Liver (tissue), 3 donors: ENCODE measurements at regions not wholly inside any gene's neighbourhood (a gene's known extent, or its start where the extent isn't known, plus 50 kb on each side); places are given as distances from the start of the nearest gene placed in this dataset.

Experiments used
- GABPA ChIP-seq, 2 donors: IDR thresholded peaks in 1 of 2; conservative IDR thresholded peaks in 1 of 2; 2 replicates each; pipeline ENCODE4 v1.6.1; 2016; ENCODE audit warnings: antibody characterized with exemption in 2 of 2, mild to moderate bottlenecking in 1 of 2, moderate library complexity in 1 of 2
- RAD21 ChIP-seq, 2 donors: IDR thresholded peaks; 2 replicates each; pipeline ENCODE4 v1.6.1; 2016; ENCODE audit warnings: antibody characterized with exemption in 2 of 2, mild to moderate bottlenecking in 2 of 2
- TAF1 ChIP-seq: conservative IDR thresholded peaks from 2 replicates; pipeline ENCODE4 v1.6.1; 2016; ENCODE audit warnings: antibody characterized with exemption, mild to moderate bottlenecking
- TF ChIP-seq, protein P1 (sequence below): fragments of 150-350 bp; IDR thresholded peaks from 2 replicates; pipeline ENCODE4 v1.5.1; 2017; ENCODE audit warnings: improper control_type of control experiment, low read depth, low read length; ENCODE audit not compliant: missing input control
- TF ChIP-seq, protein P2 (sequence below): IDR thresholded peaks from 2 replicates; pipeline ENCODE4 v1.6.1; 2016; ENCODE audit warnings: antibody characterized with exemption, mild to moderate bottlenecking
- donor health status: healthy.
- donor health status: healthy.

GRCh38 chr10:18793951-18794350, 134.7 kb downstream of the ARL5B start:
- TF ChIP-seq, protein P1, sequence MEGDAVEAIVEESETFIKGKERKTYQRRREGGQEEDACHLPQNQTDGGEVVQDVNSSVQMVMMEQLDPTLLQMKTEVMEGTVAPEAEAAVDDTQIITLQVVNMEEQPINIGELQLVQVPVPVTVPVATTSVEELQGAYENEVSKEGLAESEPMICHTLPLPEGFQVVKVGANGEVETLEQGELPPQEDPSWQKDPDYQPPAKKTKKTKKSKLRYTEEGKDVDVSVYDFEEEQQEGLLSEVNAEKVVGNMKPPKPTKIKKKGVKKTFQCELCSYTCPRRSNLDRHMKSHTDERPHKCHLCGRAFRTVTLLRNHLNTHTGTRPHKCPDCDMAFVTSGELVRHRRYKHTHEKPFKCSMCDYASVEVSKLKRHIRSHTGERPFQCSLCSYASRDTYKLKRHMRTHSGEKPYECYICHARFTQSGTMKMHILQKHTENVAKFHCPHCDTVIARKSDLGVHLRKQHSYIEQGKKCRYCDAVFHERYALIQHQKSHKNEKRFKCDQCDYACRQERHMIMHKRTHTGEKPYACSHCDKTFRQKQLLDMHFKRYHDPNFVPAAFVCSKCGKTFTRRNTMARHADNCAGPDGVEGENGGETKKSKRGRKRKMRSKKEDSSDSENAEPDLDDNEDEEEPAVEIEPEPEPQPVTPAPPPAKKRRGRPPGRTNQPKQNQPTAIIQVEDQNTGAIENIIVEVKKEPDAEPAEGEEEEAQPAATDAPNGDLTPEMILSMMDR, result no peak
- TF ChIP-seq RAD21 (IDR thresholded peaks at IDR 0.05), result peak; percentile 44 to 47
- no peak for TF ChIP-seq GABPA (IDR thresholded peaks at IDR 0.05 in 1 of 2, conservative IDR thresholded peaks at IDR 0.05 in 1 of 2)
- TF ChIP-seq, protein P2, sequence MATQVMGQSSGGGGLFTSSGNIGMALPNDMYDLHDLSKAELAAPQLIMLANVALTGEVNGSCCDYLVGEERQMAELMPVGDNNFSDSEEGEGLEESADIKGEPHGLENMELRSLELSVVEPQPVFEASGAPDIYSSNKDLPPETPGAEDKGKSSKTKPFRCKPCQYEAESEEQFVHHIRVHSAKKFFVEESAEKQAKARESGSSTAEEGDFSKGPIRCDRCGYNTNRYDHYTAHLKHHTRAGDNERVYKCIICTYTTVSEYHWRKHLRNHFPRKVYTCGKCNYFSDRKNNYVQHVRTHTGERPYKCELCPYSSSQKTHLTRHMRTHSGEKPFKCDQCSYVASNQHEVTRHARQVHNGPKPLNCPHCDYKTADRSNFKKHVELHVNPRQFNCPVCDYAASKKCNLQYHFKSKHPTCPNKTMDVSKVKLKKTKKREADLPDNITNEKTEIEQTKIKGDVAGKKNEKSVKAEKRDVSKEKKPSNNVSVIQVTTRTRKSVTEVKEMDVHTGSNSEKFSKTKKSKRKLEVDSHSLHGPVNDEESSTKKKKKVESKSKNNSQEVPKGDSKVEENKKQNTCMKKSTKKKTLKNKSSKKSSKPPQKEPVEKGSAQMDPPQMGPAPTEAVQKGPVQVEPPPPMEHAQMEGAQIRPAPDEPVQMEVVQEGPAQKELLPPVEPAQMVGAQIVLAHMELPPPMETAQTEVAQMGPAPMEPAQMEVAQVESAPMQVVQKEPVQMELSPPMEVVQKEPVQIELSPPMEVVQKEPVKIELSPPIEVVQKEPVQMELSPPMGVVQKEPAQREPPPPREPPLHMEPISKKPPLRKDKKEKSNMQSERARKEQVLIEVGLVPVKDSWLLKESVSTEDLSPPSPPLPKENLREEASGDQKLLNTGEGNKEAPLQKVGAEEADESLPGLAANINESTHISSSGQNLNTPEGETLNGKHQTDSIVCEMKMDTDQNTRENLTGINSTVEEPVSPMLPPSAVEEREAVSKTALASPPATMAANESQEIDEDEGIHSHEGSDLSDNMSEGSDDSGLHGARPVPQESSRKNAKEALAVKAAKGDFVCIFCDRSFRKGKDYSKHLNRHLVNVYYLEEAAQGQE, result no peak
- TF ChIP-seq TAF1, result no peak
